GM10266 (cell line): ENCODE measurements at regions not wholly inside any gene's neighbourhood (a gene's known extent, or its start where the extent isn't known, plus 50 kb on each side); places are given as distances from the start of the nearest gene placed in this dataset.

ENCODE experiments used
- DNase-seq: peaks from one replicate; pipeline ENCODE4 v3.0.0; 2012; ENCODE audit errors: extremely low spot score
- CTCF ChIP-seq: IDR thresholded peaks from 2 replicates; pipeline ENCODE4 v1.5.1; 2012; ENCODE audit warnings: mild to moderate bottlenecking, low read depth; ENCODE audit not compliant: control insufficient read depth, insufficient read depth; ENCODE audit errors: missing control alignments

DNA sequence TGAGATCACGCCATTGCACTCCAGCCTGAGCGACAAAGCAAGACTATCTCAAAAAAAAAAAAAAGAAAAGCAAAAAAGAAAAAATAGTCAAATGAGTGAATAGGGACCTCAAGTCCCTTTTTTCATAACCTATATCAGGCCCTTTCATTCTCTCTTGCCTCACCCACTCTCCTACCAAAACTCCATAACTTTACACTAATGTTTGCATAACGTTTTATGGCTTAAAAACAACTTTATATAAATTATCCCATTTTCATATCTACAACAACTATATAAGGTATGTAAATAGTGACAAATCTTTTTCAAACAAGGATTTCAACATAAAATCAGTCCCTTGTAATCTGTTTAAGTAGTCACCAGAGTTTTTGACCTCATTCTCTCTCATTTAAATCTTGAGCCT lies 56.9 kb upstream of the PIP5K1B start:
- DNase-seq = no peak
- no peak for TF ChIP-seq CTCF

- no peak for DNase-seq
- no peak for TF ChIP-seq CTCF
Measured at GRCh38 chr9:68648971-68649370, 56.1 kb upstream of the PIP5K1B start.

GRCh38 chr9:68651280-68651893 lies 53.7 kb upstream of the PIP5K1B start:
- TF ChIP-seq CTCF = no peak
- peak; percentile 8 for DNase-seq

DNA sequence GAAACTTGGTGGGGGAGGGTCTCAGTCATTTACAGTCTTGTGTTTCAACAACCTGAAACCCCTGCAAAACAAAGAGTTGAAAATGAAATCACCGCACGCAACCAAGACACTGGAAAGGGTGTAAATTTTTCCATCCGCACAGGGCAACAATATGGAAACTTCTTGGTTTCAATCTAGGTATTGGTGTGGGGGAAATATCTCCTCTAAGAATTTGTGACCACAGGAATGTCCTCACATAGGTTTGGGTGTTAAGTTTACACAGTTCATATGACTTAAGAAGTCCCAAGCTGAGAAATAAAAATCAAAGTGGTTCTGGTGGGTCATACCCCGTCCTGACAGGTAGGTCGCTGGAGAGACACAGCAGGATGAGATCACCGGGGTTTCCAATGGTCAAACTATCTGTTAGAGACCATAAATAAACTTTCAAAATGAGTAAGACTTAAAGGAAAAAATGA lies 51.9 kb upstream of the PIP5K1B start:
- peak; percentile 9 for TF ChIP-seq CTCF

DNA sequence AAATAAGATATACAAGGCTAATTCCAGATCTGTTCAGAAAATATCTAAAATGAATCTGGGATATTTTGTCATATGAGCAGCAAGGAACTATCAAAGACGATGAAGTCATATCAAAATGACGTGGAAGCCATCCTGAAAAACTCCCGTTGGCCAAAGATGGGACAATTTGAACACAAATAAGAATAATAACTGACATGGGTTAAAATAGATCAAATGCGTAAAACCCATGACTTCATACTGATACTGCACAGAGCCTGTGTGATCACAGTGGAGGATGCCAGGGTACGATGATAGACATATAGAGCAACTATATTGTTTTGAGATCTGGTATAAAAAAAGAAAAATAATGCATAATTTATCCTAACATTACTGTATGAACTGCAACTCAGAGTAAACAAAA lies 51.0 kb upstream of the PIP5K1B start:
- TF ChIP-seq CTCF = no peak
- no peak for DNase-seq

More for the DNA sequence above, 51.9 kb upstream of the PIP5K1B start:
- peak; percentile 55 for DNase-seq
